ENCODE measurements at regions not wholly inside any gene's neighbourhood (a gene's known extent, or its start where the extent isn't known, plus 50 kb on each side); places are given as distances from the start of the nearest gene placed in this dataset.
"Not testable (repeated sequence)": the region's sequence is repeated elsewhere in the genome, so short reads cannot be mapped to it uniquely, and the experiment has no call there.

DNA sequence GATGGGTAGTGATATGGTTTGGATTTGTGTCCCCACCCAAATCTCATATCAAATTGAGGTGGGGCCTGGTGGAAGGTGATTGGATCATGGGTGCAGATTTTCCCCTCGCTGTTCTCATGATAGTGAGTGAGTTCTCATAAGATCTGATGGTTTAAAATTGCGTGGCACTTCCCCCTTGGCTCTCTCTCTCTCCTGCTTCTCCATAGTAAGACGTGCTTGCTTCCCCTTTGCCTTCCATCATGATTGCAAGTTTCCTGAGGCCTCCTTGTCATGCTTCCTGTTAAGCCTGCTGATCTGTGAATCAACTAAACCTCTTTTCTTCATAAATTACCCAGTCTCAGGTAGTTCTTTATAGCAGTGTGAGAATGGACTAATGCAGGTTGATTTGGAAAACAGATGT, 223.2 kb upstream of the APCDD1 start:
- no peak for DNase-seq

DNA sequence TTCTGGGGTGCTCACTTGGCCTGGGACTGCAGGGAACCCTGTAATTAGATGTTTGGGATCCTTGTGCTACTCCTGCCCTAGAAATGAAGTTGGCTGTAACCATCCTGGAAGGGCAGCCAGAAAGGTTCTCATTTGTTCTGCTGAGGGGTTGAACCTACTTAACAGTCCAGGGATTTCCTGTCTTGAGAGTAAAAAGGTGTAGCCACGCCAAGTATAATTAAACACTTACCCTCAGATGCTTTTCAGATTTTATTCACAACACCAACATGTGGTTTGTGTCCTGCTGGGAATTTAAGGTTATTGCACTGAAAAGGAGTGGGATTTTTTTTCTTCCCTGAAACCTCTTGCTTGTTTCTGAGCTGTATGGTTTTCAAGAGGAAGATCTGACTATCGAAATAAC, 222.4 kb upstream of the APCDD1 start:
- DNase-seq: no peak

DNA sequence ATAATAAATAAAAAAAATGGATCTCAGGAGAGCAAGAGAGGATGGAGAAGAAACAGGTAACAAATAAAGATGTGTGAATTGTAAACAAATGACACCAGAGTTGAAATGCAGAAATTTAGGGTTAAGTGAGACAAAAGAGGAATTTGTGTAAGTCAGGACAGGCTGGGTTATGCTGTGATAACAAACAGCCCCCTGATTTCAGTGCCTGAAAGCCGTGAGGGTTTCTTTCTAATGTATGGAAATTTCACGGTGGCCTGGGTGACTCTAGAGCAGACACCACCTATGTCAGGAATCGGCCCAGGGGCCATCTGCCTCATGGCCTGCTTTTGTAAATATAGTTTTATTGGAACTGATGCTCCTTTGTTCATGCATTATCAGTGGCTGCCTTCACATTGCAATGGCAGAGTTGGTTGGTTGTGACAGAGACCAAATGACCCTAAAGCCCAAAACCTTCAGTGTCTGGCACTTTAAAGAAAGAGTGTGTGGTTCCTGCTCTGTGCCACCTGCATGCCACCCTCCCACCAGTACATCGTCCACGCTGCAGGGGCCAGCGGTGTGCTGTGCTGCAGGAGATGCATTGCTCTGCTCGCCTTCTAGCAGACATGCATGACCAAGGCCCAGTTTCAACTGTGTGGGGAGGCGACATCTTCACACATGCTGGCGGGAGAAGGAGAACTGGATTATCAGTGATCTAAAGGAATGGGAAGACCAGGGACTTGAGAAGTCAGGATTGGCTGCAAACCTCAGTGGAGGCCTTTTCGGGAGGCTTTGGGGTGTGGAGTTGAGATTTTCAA, 221.2 kb upstream of the APCDD1 start:
- no peak for DNase-seq

DNA sequence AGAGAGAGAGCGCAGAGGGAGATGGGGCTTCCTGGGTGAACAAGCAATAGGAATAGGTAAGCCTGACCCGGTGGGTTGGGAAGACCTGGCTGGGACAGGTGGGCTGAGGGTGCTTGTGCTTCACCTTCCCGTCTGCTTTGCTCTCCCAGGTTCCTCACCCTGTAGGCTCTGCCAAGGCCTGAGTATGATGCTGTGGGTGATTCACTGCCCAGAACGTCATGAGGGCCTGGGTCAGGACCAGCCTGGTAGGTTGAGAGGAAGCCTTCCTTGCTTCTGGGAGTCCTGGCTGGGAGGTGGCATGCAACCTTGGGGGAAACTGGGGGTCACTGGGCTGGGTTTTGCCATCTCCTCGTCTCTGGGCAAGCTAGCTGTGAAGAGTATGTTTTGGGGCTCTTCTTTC, 220.2 kb upstream of the APCDD1 start:
- no peak for DNase-seq

DNA sequence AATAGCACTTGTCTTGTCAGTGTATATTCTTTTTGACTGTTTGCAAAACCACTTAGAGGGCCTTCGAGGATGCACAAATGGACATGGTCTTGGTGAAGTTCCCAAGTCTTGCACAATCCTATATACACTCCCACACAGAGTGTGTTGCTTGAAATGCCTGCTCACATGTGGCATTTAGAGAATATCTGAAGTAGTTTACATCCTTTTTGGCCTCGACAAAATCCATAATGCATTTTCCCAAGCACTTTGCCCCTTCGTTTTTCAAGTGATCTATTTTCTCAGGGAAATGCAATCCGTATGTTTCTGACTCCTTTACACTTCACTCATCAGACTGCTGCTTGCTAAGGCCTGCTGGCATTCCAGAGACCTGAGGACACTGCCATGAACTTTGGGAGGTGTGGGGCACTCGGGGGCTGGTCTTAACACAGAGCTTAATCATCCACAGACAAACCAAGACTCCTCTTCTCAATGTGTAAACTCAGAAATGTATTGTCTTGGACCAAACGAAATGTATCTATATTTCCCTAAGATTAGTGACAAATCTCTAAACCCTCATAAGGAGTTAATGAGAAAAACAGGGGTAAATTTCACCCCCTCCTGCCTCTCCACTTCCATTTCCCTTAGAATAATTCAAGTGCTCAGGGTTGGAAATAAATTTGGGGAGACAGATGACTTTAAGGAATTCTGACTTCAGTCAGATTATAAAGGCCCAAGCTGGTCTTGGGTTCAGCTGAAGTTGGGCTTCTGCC, 219.3 kb upstream of the APCDD1 start:
- no peak for DNase-seq

DNA sequence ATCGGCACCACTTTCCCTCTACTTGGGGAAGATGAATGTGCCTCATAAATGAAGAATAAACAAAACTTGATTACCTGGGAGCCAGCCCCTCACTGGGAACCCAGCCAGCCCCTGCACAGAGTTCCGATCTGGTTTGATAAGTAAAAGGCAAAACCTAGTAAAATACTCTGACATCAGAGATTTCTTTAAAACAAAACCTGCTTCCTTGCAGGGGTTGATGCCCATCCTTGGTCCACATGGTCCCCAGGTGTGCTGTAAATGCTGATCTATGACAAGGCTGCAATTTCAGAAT, 218.8 kb upstream of the APCDD1 start:
- no peak for DNase-seq

DNA sequence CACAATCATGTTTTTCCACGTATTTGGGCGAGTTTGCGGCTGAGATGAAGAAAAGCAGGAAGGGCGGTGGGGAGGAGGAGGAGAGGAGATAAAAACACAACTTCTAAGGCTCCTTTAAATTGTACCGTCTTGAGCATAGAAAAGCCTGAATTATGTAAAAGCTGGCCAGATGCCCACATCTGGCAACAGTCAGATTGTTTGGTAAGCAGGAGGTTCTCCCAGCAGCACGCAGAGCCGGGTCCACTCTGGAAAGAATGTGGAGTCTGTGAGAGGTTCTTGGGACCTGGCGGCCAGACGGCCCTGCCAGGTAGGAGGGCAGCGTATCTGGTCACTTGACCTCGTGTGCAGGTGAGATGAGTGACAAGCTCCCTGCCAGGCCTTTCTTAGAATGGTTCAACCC, 215.3 kb upstream of the APCDD1 start:
- no peak for DNase-seq

DNA sequence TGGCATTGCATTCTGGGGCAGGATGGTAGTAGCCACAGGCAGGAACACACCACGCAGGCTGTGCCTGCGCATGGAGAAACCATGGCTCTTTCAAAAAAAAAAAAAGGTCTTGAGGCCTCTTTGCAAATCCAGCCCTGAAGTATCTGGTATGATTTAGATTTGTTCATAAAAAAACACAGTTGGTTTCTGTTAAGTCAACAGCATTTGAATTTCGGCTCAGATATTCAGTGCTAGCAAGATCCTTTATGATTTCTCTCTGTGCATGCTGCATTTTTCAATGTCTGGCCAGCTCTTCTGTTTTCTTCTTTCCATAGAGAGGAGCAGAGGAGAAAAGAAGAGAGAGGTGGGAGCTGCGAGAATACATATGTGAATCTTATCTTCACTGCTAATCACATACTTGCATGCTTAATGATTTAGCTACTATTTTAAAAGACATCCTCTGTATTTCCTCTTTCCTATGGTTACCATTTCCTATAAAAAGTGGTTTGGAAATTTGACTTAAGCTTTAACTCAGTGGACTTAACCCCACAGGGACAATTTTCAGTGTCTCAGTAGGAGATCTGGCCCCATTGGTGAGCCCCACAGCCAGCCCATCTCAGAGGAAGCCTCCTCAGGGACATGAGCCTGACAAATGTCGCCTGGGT, 214.3 kb upstream of the APCDD1 start:
- no peak for DNase-seq

DNA sequence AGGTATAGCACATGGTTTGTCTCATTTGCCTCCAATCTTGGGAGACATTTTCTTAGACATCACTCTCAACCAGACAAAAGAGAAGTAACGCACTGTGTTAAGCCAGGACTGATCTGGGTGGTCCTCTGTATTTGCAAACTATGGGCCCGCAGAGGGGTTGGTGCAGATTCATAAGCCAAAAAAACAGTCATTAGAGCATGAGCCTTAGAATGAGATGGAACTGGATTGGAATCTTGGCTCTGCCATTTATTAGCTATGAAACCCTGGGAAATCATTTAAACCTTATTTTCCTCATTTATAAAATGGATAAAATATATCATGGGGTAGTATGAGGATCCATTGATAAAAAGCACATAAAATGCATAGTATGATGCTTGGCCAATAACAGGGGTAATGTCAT, 213.5 kb upstream of the APCDD1 start:
- DNase-seq: no peak

DNA sequence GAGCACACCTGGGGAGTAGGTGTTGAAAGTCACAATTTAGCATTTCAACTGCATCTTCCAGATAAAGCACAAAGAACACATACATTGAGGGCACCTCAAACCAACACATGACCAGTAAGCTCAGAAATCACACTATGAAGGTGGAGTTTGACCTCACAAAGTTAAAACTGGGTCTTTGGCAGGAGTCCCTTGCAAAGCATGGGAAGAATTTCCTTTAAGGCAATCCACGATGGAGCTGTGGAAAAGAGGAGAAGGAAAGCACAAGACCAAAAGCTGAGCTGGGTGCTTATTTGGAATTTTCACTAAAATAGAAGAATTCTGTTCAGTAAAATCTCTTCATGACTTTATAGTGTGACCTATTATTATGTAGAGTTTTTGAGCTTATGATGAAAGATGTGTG, 212.9 kb upstream of the APCDD1 start:
- no peak for DNase-seq

DNA sequence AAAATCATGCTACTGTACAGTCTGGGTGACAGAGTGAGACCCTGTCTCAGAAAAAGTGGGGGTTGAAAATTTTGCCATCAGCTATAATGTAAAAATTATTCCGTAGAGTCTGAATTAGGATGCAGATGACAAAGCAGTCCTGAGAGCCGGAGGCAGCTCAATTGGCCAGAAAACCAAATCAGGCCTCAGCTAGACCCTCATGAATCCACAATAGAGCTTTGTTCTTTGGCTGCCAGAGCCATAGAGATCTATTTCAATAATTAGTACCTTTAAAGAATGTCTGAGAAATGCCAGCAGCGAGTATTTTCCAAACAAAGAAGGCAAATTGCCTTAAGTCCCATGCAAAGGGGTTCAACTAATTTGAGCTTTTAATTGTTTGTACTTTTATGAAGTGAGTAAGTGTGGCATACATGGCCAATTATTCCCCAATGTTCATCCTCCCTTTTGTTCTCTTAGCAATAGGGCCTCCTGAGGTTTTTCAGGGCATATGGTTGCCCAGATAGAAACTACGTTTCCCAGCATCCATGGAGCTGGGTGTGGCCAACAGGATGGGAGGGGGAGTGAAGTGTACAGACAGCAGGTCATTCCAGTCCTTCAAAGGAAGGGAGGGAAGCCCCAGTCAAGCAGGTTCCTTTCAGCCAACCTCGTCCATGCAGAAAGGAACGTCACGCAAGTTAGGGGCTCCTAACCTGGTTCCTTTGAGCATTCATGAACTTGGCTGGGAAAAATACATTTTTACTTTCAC, 211.3 kb upstream of the APCDD1 start:
- no peak for DNase-seq

DNA sequence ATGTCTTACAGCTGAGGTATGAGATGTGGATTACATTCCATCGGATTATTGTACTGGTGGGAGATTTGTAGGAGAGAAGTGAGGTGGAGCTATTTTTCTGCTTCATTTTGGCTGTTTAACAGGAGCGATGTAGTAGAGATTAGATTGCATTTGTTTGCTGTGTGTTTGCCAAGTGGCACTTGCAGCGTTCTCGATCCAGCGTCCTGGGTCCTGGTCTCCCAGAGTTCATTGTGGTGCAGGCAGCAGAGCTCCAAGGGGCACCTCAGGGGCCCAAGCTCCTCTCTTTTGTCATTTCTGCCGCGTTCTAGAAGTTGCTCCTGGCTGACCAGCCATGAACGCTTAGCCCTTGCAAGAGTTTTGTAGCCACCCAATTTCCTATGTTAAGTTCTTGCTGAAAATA, 210.1 kb upstream of the APCDD1 start:
- no peak for DNase-seq

DNA sequence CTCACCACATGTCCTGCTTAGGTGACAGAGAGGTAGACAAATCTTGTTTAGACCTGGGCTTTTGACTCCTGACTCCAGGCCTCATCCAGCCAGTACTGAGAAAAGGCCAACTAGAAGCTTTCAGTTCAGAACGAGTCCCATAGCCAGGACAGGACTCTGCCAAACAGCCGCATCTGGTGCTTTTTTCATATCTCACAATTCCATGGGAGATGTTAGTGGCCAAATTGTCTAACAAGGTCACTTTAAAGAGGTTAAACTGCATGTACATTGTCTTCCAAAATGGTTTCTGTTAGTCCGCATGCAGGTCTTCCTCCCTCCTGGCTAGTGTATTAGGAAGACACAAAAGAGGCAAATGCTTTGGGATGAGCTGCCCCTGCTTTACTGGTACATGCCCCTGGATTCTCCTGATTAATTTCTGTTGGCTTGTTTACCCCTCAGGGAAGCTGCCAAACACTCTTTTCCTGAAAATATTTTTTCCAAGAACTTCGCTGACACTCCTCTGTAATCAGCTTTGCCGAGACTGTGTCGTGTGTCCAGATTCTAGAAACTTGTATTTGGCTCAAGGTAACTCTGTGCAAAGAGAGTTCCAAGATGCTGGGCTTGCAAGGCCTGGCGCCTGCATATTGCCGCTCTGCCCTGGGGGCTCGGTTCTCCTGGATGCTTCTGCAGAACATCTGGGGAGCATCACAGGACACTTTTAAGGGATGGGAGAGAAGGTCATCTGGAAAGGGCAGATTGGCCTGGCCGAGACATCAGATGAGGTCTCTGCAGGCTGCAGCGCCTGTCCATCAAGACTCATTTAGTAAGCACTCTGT, 209.2 kb upstream of the APCDD1 start:
- DNase-seq: no peak

DNA sequence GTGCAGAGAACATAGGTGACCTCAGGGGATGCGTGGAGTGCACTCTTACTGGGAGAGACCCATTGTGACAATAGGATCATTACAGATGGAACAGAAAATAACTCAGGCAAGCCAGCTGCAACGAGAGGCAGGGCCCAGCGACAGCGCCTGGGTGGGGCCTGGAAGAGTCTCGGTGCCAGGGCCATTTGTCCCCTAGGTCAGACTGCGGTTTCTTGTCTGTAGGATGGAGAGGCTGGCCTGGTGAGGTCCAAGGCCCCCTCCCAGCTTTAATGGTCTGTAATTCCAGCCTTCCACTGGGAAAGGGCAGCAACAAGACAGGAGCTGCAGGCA, 208.6 kb upstream of the APCDD1 start:
- DNase-seq: no peak

DNA sequence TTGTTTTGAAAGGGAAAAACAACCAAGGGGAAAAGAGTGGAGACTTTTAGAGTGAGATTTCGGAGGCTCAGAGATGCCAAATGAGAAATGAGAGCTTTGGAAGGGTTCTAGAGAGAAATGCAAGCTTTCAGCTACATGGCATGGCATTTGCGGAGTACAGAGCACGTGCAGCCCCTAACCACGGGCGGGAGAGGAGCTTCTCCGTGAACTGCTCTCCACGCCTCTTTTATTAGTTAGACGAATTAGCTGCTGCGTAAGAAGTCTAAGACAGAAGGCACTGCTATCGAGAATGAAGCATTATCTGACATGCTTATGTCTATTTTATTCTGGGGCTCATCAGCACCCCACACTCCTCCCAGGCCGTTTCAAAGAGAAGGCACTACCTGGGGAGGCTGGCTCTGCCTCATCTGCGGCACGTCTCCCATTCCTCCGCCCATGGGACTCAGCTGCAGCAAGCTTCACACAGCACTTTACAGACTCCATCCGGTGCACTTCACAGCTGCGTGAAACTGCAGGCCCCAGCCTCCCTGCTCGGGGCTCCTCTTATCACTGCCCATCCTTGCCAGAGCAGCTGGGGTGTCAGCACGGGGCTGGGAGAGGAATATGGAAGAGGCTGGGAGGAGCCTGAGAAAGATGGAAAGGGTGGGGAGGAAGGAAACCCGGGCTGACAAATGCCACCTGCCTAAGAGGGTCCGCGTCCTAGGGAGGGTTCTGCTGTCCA, 207.3 kb upstream of the APCDD1 start:
- DNase-seq: no peak

DNA sequence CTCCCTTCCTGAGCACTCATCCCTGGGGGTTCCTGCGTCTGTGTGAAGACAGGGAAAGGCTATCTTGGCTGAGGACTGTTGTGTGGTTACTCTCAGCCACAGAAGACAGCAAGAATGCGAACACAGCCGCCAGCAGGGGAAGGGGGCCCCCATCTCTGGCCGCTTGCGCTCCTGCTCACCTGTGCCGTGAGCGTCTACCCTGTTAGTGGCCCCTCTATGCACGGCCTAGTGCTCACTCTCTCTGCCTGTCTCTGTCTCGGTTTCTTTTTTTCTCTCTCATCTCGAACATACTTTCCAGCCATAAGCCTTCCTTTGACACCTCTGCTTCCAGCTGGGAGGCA, 206.7 kb upstream of the APCDD1 start:
- DNase-seq: no peak

DNA sequence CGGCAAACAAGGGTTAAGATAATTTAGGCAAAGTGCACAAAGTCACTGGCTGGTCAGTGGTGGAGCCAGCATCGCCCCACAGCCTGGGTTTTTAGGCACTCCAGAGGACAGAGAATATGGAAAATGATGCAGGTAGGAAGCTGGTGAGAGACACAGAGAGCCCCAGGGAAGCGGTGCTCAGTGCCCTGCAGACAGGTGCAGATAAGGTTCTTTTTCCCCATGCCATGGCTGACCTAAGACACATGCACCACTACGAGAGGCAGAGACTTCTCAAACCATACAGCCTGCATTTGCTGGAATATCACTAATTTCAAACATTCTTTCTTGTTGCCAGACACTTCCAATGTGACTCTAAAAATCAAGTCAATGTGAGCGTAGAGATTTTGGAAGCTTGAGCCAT, 205.7 kb upstream of the APCDD1 start:
- DNase-seq: no peak

DNA sequence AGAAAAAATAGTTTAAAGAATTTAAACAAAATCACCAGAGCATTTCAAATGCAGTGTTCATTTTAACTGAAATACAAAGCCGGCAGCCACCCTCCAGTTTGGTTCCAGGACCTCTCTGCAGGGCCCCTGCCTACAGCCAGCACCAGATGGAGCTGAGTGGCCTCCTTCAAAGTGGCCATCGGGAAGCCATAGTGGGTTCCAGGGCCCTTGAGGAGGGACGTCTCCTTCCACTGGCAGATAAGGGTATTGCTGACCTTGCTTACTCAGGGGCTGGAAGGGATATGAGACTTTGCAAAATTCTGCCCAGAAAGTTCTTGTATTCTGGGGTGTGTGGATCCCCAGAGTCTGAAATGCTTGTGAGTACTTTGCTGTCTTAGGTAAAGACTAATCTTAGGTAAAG, 205.2 kb upstream of the APCDD1 start:
- DNase-seq: no peak

DNA sequence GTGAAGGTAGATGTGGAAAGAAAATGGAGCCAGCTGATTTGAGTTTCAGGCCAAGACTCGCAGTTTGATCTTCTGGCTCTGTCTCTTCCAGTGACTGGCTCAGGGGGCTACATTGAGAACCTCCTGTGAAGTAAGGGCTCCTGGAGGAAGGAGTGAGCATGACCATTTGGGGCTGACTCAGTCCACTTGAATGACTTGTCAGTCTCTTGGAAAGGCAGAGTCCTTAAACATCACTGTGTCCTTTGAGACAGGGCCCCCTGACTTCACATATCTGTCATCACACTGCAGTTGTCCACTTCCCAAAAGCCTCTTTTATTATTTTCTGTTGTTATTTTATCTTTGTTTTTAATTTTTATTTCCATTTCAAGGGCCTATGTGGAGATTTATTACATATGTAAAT, 204.6 kb upstream of the APCDD1 start:
- DNase-seq: no peak

DNA sequence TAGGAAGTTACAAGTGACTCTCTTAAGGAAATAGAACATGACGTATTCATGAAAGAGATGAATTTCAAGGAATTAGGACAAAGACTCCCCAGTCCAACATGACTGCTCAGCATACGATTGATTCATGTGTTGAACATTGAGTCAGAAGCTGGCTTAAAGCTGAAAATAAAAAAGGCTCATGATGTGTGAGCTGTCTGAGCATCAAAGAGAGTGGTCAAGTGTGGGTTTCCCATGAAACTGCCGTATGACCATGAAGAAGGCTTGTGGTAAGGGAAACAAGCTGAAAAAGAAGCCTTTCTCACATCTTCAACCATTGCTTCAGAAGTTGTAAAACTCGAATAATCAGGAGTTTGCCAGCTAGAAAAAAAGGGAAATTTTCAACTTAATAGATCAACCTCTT, 201.9 kb upstream of the APCDD1 start:
- no peak for DNase-seq

DNA sequence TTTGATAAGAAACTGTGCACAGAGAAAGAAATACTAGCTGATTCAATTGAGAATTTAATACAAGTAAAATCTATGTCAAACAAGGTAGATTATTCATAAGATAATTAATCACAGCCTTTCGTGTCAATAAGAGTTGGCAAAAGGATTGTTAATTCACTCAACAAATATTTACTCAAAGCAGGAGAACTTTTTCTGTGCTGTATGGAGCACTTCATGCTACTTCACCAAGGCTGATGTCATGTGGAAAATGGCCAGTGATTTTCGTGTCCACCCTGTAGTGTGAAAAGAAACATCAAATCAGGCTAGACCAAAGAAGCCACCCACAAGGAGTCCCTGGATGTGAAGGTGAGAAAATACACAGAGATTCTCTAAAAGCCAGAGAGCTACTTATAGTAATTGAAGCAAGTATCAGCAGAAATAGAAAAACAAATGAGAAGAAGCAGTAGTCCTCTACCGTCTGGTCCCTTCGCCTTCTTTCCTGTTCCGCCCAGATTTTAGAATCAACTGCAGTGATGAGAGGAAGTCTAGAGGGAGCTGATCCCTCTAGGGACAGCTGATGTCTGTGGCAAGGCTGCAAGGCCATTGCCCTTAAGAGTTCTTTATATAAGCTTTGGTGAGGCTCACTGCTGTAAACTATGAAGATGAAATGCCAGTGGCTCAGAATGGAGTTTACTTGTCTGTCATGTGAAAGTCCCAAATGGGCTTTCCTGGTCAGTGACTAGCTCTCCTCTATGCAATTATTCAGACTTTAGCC, 201.3 kb upstream of the APCDD1 start:
- DNase-seq: no peak

DNA sequence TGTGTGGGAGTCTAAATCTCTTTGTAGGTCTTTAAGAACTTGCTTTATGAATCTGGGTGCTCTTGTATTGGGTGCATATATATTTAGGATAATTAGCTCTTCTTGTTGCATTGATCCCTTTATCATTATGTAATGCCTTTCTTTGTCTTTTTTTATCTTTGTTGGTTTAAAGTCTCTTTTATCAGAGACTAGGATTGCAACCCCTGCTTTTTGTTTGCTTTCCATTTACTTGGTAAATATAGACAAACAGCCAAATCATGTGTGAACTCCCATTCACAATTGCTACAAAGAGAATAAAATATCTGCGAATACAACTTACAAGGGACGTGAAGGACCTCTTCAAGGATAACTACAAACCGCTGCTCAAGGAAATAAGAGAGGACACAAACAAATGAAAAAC, 198.2 kb upstream of the APCDD1 start:
- not testable (repeated sequence) for DNase-seq

Data from DMS153 (cell line).